ENCODE measurements at regions not wholly inside any gene's neighbourhood (a gene's known extent, or its start where the extent isn't known, plus 50 kb on each side); places are given as distances from the start of the nearest gene placed in this dataset.

DNA sequence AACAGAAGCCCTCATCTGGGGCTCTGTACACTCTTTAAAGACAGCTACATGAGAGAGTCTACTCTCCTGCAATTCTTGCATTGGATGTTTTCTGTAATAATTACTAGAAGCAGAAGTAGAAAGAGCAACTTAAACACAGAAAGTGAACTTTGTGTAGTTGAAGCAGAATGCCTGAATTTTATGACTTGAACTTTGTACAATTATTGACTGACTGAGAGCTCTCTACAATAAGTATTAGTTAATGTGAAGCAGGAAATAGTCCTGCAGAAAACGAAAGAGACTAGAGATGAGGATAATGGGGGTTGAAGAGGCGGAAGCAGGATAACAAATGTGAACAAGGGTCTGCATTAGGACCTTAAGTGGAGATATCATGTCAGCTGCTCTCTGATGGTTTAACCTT is 79.2 kb upstream of the STK39 start:
- TF ChIP-seq, protein P1, sequence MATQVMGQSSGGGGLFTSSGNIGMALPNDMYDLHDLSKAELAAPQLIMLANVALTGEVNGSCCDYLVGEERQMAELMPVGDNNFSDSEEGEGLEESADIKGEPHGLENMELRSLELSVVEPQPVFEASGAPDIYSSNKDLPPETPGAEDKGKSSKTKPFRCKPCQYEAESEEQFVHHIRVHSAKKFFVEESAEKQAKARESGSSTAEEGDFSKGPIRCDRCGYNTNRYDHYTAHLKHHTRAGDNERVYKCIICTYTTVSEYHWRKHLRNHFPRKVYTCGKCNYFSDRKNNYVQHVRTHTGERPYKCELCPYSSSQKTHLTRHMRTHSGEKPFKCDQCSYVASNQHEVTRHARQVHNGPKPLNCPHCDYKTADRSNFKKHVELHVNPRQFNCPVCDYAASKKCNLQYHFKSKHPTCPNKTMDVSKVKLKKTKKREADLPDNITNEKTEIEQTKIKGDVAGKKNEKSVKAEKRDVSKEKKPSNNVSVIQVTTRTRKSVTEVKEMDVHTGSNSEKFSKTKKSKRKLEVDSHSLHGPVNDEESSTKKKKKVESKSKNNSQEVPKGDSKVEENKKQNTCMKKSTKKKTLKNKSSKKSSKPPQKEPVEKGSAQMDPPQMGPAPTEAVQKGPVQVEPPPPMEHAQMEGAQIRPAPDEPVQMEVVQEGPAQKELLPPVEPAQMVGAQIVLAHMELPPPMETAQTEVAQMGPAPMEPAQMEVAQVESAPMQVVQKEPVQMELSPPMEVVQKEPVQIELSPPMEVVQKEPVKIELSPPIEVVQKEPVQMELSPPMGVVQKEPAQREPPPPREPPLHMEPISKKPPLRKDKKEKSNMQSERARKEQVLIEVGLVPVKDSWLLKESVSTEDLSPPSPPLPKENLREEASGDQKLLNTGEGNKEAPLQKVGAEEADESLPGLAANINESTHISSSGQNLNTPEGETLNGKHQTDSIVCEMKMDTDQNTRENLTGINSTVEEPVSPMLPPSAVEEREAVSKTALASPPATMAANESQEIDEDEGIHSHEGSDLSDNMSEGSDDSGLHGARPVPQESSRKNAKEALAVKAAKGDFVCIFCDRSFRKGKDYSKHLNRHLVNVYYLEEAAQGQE (IDR thresholded peaks at IDR 0.05; ENCODE audit: insufficient read depth in 1 of 2, low read depth in 2 of 2, low read length in 1 of 2) = no peak
- TF ChIP-seq, protein P2, sequence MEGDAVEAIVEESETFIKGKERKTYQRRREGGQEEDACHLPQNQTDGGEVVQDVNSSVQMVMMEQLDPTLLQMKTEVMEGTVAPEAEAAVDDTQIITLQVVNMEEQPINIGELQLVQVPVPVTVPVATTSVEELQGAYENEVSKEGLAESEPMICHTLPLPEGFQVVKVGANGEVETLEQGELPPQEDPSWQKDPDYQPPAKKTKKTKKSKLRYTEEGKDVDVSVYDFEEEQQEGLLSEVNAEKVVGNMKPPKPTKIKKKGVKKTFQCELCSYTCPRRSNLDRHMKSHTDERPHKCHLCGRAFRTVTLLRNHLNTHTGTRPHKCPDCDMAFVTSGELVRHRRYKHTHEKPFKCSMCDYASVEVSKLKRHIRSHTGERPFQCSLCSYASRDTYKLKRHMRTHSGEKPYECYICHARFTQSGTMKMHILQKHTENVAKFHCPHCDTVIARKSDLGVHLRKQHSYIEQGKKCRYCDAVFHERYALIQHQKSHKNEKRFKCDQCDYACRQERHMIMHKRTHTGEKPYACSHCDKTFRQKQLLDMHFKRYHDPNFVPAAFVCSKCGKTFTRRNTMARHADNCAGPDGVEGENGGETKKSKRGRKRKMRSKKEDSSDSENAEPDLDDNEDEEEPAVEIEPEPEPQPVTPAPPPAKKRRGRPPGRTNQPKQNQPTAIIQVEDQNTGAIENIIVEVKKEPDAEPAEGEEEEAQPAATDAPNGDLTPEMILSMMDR (IDR thresholded peaks at IDR 0.05) = no peak

Data from Panc1 (cell line).